ENCODE measurements at regions not wholly inside any gene's neighbourhood (a gene's known extent, or its start where the extent isn't known, plus 50 kb on each side); places are given as distances from the start of the nearest gene placed in this dataset.

DNA sequence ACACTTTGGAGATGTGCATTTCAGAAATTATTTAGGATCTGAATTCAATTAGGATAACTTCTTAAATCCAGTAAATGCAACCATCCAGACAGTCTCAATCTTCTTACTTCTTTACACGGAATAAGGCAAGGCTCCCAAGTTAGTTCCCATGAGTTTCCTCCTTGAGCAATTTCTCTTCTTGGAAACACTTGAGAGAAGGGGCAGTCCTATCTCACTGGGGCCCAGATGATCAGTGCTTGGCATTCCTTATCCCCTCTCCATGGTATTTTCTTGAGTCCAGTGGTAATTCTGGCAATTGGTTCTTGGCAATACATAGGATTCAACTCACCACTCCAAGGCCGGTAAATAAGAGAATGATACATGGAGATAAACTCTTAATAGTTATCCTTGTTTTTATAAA lies 87.1 kb upstream of the PTHLH start:
- Mint-ChIP-seq H3K4me3 (ENCODE audit: unreplicated experiment) (no peak overlapping the region), H3K27ac (ENCODE audit: unreplicated experiment) (no peak overlapping the region), H3K36me3 (ENCODE audit: low read depth, unreplicated experiment) (no peaks in the 10 kb centered on the region), H3K27me3 (ENCODE audit: unreplicated experiment) (peaks cover 3% of the 10 kb centered on the region), H3K4me1 (ENCODE audit: unreplicated experiment) (peaks cover 16% of the 10 kb centered on the region), H3K9me3 (ENCODE audit: unreplicated experiment) (no peaks in the 10 kb centered on the region)
- DNase-seq (ENCODE audit: low spot score), result no peak
- TF ChIP-seq, protein P1, sequence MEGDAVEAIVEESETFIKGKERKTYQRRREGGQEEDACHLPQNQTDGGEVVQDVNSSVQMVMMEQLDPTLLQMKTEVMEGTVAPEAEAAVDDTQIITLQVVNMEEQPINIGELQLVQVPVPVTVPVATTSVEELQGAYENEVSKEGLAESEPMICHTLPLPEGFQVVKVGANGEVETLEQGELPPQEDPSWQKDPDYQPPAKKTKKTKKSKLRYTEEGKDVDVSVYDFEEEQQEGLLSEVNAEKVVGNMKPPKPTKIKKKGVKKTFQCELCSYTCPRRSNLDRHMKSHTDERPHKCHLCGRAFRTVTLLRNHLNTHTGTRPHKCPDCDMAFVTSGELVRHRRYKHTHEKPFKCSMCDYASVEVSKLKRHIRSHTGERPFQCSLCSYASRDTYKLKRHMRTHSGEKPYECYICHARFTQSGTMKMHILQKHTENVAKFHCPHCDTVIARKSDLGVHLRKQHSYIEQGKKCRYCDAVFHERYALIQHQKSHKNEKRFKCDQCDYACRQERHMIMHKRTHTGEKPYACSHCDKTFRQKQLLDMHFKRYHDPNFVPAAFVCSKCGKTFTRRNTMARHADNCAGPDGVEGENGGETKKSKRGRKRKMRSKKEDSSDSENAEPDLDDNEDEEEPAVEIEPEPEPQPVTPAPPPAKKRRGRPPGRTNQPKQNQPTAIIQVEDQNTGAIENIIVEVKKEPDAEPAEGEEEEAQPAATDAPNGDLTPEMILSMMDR (IDR thresholded peaks at IDR 0.05; ENCODE audit: unreplicated experiment), result no peak

GRCh38 chr12:28060871-28061270 lies 88.3 kb upstream of the PTHLH start:
- no peak overlapping the region for H3K27ac Mint-ChIP-seq (ENCODE audit: unreplicated experiment)
- H3K4me1 Mint-ChIP-seq (ENCODE audit: unreplicated experiment), result peaks cover 16% of the 10 kb centered on the region
- H3K4me3 Mint-ChIP-seq (ENCODE audit: unreplicated experiment), result no peak overlapping the region
- no peaks in the 10 kb centered on the region for H3K36me3 Mint-ChIP-seq (ENCODE audit: low read depth, unreplicated experiment)
- DNase-seq (ENCODE audit: low spot score), result no peak
- TF ChIP-seq, protein P1 (IDR thresholded peaks at IDR 0.05; ENCODE audit: unreplicated experiment), result no peak
- peaks cover 3% of the 10 kb centered on the region for H3K27me3 Mint-ChIP-seq (ENCODE audit: unreplicated experiment)
- H3K9me3 Mint-ChIP-seq (ENCODE audit: unreplicated experiment), result no peaks in the 10 kb centered on the region

DNA sequence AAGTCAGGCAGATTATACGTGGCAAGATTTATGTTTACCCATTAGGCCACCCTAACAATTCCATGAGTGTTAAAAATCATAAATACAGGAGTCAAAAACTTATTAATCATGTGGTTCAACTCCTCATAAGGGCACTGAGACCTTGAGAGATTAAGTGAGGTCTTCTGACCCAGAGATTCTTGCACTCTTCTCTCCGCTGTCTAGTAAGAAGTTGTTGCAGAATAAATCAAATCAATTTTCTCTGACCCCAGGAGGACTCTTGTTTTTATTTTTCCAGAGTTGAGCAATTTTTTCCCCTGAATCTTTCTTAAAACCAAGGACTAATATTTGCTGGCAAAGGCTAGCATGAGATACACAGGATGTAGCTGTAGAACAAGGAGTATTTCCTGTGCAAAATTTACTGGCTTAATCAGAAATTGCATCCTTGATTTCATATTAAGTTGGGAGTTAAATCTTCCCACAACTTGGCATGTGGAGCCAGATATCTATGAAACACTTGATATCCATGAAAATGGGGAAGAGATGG lies 90.9 kb upstream of the PTHLH start:
- no peaks in the 10 kb centered on the region for H3K9me3 Mint-ChIP-seq (ENCODE audit: unreplicated experiment)
- H3K27me3 Mint-ChIP-seq (ENCODE audit: unreplicated experiment), result peaks cover 3% of the 10 kb centered on the region
- no peak for DNase-seq (ENCODE audit: low spot score)
- peaks cover 4% of the 10 kb centered on the region for H3K4me1 Mint-ChIP-seq (ENCODE audit: unreplicated experiment)
- H3K27ac Mint-ChIP-seq (ENCODE audit: unreplicated experiment), result no peak overlapping the region
- TF ChIP-seq, protein P1 (IDR thresholded peaks at IDR 0.05; ENCODE audit: unreplicated experiment), result no peak
- H3K4me3 Mint-ChIP-seq (ENCODE audit: unreplicated experiment), result no peak overlapping the region
- H3K36me3 Mint-ChIP-seq (ENCODE audit: low read depth, unreplicated experiment), result no peaks in the 10 kb centered on the region

- Mint-ChIP-seq H3K36me3 (ENCODE audit: low read depth, unreplicated experiment) (no peaks in the 10 kb centered on the region), H3K4me1 (ENCODE audit: unreplicated experiment) (no peaks in the 10 kb centered on the region), H3K27ac (ENCODE audit: unreplicated experiment) (no peak overlapping the region), H3K4me3 (ENCODE audit: unreplicated experiment) (no peak overlapping the region), H3K27me3 (ENCODE audit: unreplicated experiment) (peaks cover 3% of the 10 kb centered on the region), H3K9me3 (ENCODE audit: unreplicated experiment) (no peaks in the 10 kb centered on the region)
- TF ChIP-seq, protein P1 (IDR thresholded peaks at IDR 0.05; ENCODE audit: unreplicated experiment), result no peak
- no peak for DNase-seq (ENCODE audit: low spot score)
Observed at GRCh38 chr12:28065374-28065773, 92.8 kb upstream of the PTHLH start.

GRCh38 chr12:28065889-28066630 lies 93.5 kb upstream of the PTHLH start:
- DNase-seq (ENCODE audit: low spot score), result no peak
- H3K4me3 Mint-ChIP-seq (ENCODE audit: unreplicated experiment), result no peak overlapping the region
- TF ChIP-seq, protein P1 (IDR thresholded peaks at IDR 0.05; ENCODE audit: unreplicated experiment), result no peak
- no peaks in the 10 kb centered on the region for H3K9me3 Mint-ChIP-seq (ENCODE audit: unreplicated experiment)
- H3K27me3 Mint-ChIP-seq (ENCODE audit: unreplicated experiment), result no peaks in the 10 kb centered on the region
- no peaks in the 10 kb centered on the region for H3K36me3 Mint-ChIP-seq (ENCODE audit: low read depth, unreplicated experiment)
- no peaks in the 10 kb centered on the region for H3K4me1 Mint-ChIP-seq (ENCODE audit: unreplicated experiment)
- no peak overlapping the region for H3K27ac Mint-ChIP-seq (ENCODE audit: unreplicated experiment)
